RCC 7860 (cell line): ENCODE measurements at regions not wholly inside any gene's neighbourhood (a gene's known extent, or its start where the extent isn't known, plus 50 kb on each side); places are given as distances from the start of the nearest gene placed in this dataset.
"Not testable (repeated sequence)": the region's sequence is repeated elsewhere in the genome, so short reads cannot be mapped to it uniquely, and the experiment has no call there.

Experiments used
- DNase-seq: peaks from one replicate; pipeline ENCODE4 v3.0.0-alpha.2; 2015; ENCODE audit warnings: low spot score
- FAIRE-seq: peaks from 2 replicates; lab custom pipeline; 2012; peaks lifted over from hg19 to GRCh38; lab: Jason Lieb, UNC

- DNase-seq = no peak
- no peak for FAIRE-seq
Observed at GRCh38 chr1:106289265-106289928, 767.1 kb upstream of the PRMT6 start.

GRCh38 chr1:106290805-106291501, 765.5 kb upstream of the PRMT6 start:
- FAIRE-seq (no peak), DNase-seq (no peak)

GRCh38 chr1:106292130-106292529, 764.3 kb upstream of the PRMT6 start:
- FAIRE-seq (no peak), DNase-seq (no peak)

GRCh38 chr1:106296431-106296830, 760.0 kb upstream of the PRMT6 start:
- FAIRE-seq = peak; percentile 26
- no peak for DNase-seq

GRCh38 chr1:106304106-106304505, 752.4 kb upstream of the PRMT6 start:
- no peak for FAIRE-seq

GRCh38 chr1:106319612-106320011, 736.9 kb upstream of the PRMT6 start:
- no peak for DNase-seq
- FAIRE-seq = no peak

More at GRCh38 chr1:106304106-106304505, 752.4 kb upstream of the PRMT6 start:
- no peak for DNase-seq

- DNase-seq = no peak
Observed at GRCh38 chr1:106325600-106325999, 730.9 kb upstream of the PRMT6 start.

GRCh38 chr1:106344494-106344893, 712.0 kb upstream of the PRMT6 start:
- no peak for FAIRE-seq
- DNase-seq = no peak

More at GRCh38 chr1:106325600-106325999, 730.9 kb upstream of the PRMT6 start:
- no peak for FAIRE-seq

GRCh38 chr1:106360252-106360651, 696.2 kb upstream of the PRMT6 start:
- DNase-seq = no peak

GRCh38 chr1:106366627-106367319, 689.7 kb upstream of the PRMT6 start:
- FAIRE-seq = no peak
- DNase-seq = no peak

More at GRCh38 chr1:106360252-106360651, 696.2 kb upstream of the PRMT6 start:
- FAIRE-seq = no peak

GRCh38 chr1:106378261-106378660, 678.2 kb upstream of the PRMT6 start:
- FAIRE-seq (no peak), DNase-seq (no peak)

GRCh38 chr1:106380772-106381171, 675.7 kb upstream of the PRMT6 start:
- DNase-seq (no peak), FAIRE-seq (no peak)

GRCh38 chr1:106389160-106389559, 667.3 kb upstream of the PRMT6 start:
- DNase-seq, FAIRE-seq: not testable (repeated sequence)

GRCh38 chr1:106393046-106393445, 663.4 kb upstream of the PRMT6 start:
- FAIRE-seq = no peak

GRCh38 chr1:106396020-106396419, 660.5 kb upstream of the PRMT6 start:
- FAIRE-seq (no peak), DNase-seq (no peak)

More at GRCh38 chr1:106393046-106393445, 663.4 kb upstream of the PRMT6 start:
- no peak for DNase-seq

GRCh38 chr1:106398391-106398790, 658.1 kb upstream of the PRMT6 start:
- FAIRE-seq (no peak), DNase-seq (no peak)

- FAIRE-seq = no peak
- no peak for DNase-seq
Observed at GRCh38 chr1:106406114-106406513, 650.4 kb upstream of the PRMT6 start.

GRCh38 chr1:106412321-106412720, 644.2 kb upstream of the PRMT6 start:
- not testable (repeated sequence) for FAIRE-seq, DNase-seq

- no peak for DNase-seq
- FAIRE-seq = no peak
Observed at GRCh38 chr1:106435269-106435668, 621.2 kb upstream of the PRMT6 start.

- FAIRE-seq = no peak
- DNase-seq = no peak
Observed at GRCh38 chr1:106439475-106439874, 617.0 kb upstream of the PRMT6 start.

- FAIRE-seq (no peak), DNase-seq (no peak)
Observed at GRCh38 chr1:106447466-106447865, 609.0 kb upstream of the PRMT6 start.

- FAIRE-seq = no peak
- no peak for DNase-seq
Observed at GRCh38 chr1:106456832-106457231, 599.6 kb upstream of the PRMT6 start.
